Panc1 (cell line): ENCODE measurements at regions not wholly inside any gene's neighbourhood (a gene's known extent, or its start where the extent isn't known, plus 50 kb on each side); places are given as distances from the start of the nearest gene placed in this dataset.

ENCODE experiments used
- ATAC-seq: fragments of 200-7000 bp; cut with Tn5 transposase; 2 replicates; pipeline ENCODE4 v1.9.1; 2020; ENCODE audit warnings: mild to moderate bottlenecking, moderate library complexity
- BruUV-seq: library from RNA; stranded (reverse); fragments of 400-500 nt; replicated peaks from 2 replicates; lab custom pipeline; 2021; lab: Mats Ljungman, UMichigan
- CTCF ChIA-PET: fragments of 300-600 bp; sonication (Branson Sonifier 250); formaldehyde crosslinking; loops from one replicate; lab custom pipeline; 2022; ENCODE audit warnings: antibody characterized with exemption; lab: Charles Lee
- POLR2A ChIA-PET: fragments of 300-600 bp; sonication (Branson Sonifier 250); formaldehyde crosslinking; loops from one replicate; lab custom pipeline; 2022; ENCODE audit warnings: antibody characterized with exemption; lab: Charles Lee
- DNase-seq: peaks from one replicate; pipeline ENCODE4 v3.0.0-alpha.2; 2010; ENCODE audit warnings: low read depth, low spot score
- H3K27ac ChIP-seq: 2 replicates; pipeline ENCODE4 v1.5.1; 2011; ENCODE audit warnings: mild to moderate bottlenecking, low read length, inconsistent platforms
- H3K27me3 ChIP-seq: fragments of 200-500 bp; sonication (Bioruptor generic); 2 replicates; pipeline ENCODE4 v1.6.0; 2014; ENCODE audit warnings: low read length, inconsistent platforms; ENCODE audit not compliant: control insufficient read depth, insufficient read depth
- H3K36me3 ChIP-seq: fragments of 200-500 bp; sonication (Bioruptor generic); 2 replicates; pipeline ENCODE4 v1.5.1; 2014; ENCODE audit warnings: inconsistent platforms, mild to moderate bottlenecking, low read length, moderate library complexity; ENCODE audit not compliant: control insufficient read depth, insufficient read depth
- H3K4me1 ChIP-seq: 2 replicates; pipeline ENCODE4 v1.5.1; 2011; ENCODE audit warnings: inconsistent platforms, mild to moderate bottlenecking, low read length, moderate library complexity; ENCODE audit not compliant: control insufficient read depth, insufficient read depth
- H3K4me3 ChIP-seq, 2 experiments: 2 replicates each; pipeline ENCODE4 v1.5.1; 2011 to 2012; ENCODE audit warnings: low read depth in 2 of 2, low read length in 2 of 2, mild to moderate bottlenecking in 2 of 2, inconsistent platforms in 1 of 2, moderate library complexity in 1 of 2
- H3K9me3 ChIP-seq: fragments of 200-500 bp; sonication (Bioruptor generic); 2 replicates; pipeline ENCODE4 v1.5.1; 2014; ENCODE audit warnings: low read depth, mild to moderate bottlenecking, inconsistent platforms, low read length, moderate library complexity; ENCODE audit not compliant: control insufficient read depth, insufficient read depth
- CTCF ChIP-seq: fragments of 450-650 bp; IDR thresholded peaks from 2 replicates; pipeline ENCODE4 v1.5.1; 2017; ENCODE audit warnings: mild to moderate bottlenecking
- POLR2AphosphoS5 ChIP-seq: IDR thresholded peaks from 2 replicates; pipeline ENCODE4 v1.6.1; 2012; ENCODE audit warnings: mild to moderate bottlenecking, low read depth, low read length, moderate library complexity
- REST ChIP-seq, 2 experiments: IDR thresholded peaks; 2 replicates each; pipeline ENCODE4 v1.6.1; 2011 to 2012; ENCODE audit warnings: low read depth in 2 of 2, control low read depth in 1 of 2, low read length in 1 of 2, mild to moderate bottlenecking in 1 of 2, moderate library complexity in 1 of 2; ENCODE audit not compliant: insufficient read depth in 1 of 2
- SIN3A ChIP-seq: IDR thresholded peaks from 2 replicates; pipeline ENCODE4 v1.6.1; 2012; ENCODE audit warnings: low read depth, mild to moderate bottlenecking, low read length, moderate library complexity, borderline replicate concordance; ENCODE audit not compliant: insufficient read depth
- TCF7L2 ChIP-seq: IDR thresholded peaks from 2 replicates; pipeline ENCODE4 v1.6.1; 2011; ENCODE audit warnings: mild to moderate bottlenecking, low read depth, low read length, inconsistent platforms
- in situ Hi-C: cut with HindIII; loops from 2 replicates; pipeline ENCODE4 v1.10.0; 2016; ENCODE audit warnings: low sequenced_read_pairs, low pct_unique_long_range_greater_than_20kb
- intact Hi-C: fragments of 100-400 bp; cut with micrococcal nuclease; formaldehyde crosslinking; loops from one replicate; pipeline ENCODE4 v1.10.0; 2022; ENCODE audit not compliant: unreplicated experiment

DNA sequence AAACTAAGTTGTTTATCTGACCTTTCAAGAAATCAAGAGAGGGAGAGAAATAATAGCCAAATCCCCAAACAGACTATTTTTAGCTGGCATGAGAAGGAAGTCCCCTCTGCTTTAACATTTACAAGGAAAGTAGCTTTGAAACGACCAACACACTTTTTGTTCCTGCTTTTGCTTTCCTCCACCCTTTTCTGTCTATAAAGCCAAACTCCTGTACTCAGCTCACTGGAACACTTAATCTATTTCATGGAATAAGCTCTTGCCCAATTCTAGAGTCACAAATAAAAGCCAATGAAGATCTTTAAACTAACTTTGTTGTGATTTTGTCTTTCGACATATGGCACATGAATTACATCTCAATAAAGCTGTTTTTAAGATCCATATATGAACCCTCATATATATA, 86.8 kb upstream of the CCDC71L start:
- Histone ChIP-seq H3K36me3 (no peaks in the 10 kb centered on the region), H3K27ac (no peak overlapping the region), H3K9me3 (no peaks in the 10 kb centered on the region), H3K4me3 (no peak overlapping the region), H3K4me1 (no peaks in the 10 kb centered on the region), H3K27me3 (no peaks in the 10 kb centered on the region)
- ChIA-PET CTCF (no interaction called here), POLR2A (no interaction called here)
- in situ Hi-C loops (no loop called here), intact Hi-C loops (no loop called here)
- TF ChIP-seq REST (IDR thresholded peaks at IDR 0.05; ENCODE audit: insufficient read depth in 1 of 2, low read depth in 2 of 2, low read length in 1 of 2) (no peak), TCF7L2 (no peak), POLR2AphosphoS5 (no peak), CTCF (no peak), SIN3A (no peak)
- DNase-seq (no peak), ATAC-seq (no peak)
- no TSS peak for BruUV-seq

- H3K4me3 ChIP-seq = no peak overlapping the region
- H3K27me3 ChIP-seq = no peaks in the 10 kb centered on the region
- no TSS peak for BruUV-seq
- ChIA-PET POLR2A (no interaction called here), CTCF (no interaction called here)
- in situ Hi-C loops (no loop called here), intact Hi-C loops (no loop called here)
- no peaks in the 10 kb centered on the region for H3K4me1 ChIP-seq
- TF ChIP-seq POLR2AphosphoS5 (no peak), CTCF (no peak), SIN3A (no peak), REST (IDR thresholded peaks at IDR 0.05; ENCODE audit: insufficient read depth in 1 of 2, low read depth in 2 of 2, low read length in 1 of 2) (no peak), TCF7L2 (no peak)
- no peak for ATAC-seq
- H3K36me3 ChIP-seq = no peaks in the 10 kb centered on the region
- H3K9me3 ChIP-seq = no peaks in the 10 kb centered on the region
- H3K27ac ChIP-seq = no peak overlapping the region
- no peak for DNase-seq
These were observed 88.2 kb upstream of the CCDC71L start for GRCh38 chr7:106749165-106749564.
